Neuronal stem cell (in vitro differentiated cells): ENCODE measurements at regions not wholly inside any gene's neighbourhood (a gene's known extent, or its start where the extent isn't known, plus 50 kb on each side); places are given as distances from the start of the nearest gene placed in this dataset.

ENCODE experiments used
- DNase-seq: peaks from one replicate; pipeline ENCODE4 v3.0.0-alpha.2; 2013; ENCODE audit warnings: low spot score
- H2AFZ ChIP-seq: one replicate; pipeline ENCODE4 v1.6.1; 2013; ENCODE audit warnings: mild to moderate bottlenecking, low read length, inconsistent platforms
- H2AK5ac ChIP-seq: 2 replicates; pipeline ENCODE4 v1.6.1; 2013; ENCODE audit warnings: low read depth, mild to moderate bottlenecking, inconsistent platforms, low read length, moderate library complexity, mixed read lengths
- H2BK120ac ChIP-seq: 2 replicates; pipeline ENCODE4 v1.6.1; 2013; ENCODE audit warnings: low read depth, mild to moderate bottlenecking, inconsistent platforms, low read length, moderate library complexity, mixed read lengths
- H2BK12ac ChIP-seq: one replicate; pipeline ENCODE4 v1.6.1; 2013; ENCODE audit warnings: low read length, inconsistent platforms
- H2BK15ac ChIP-seq: 2 replicates; pipeline ENCODE4 v1.6.1; 2013; ENCODE audit warnings: mild to moderate bottlenecking, low read length, inconsistent platforms, mixed read lengths
- H2BK5ac ChIP-seq: one replicate; pipeline ENCODE4 v1.6.1; 2013; ENCODE audit warnings: inconsistent platforms, mild to moderate bottlenecking, low read length, moderate library complexity
- H3K14ac ChIP-seq: one replicate; pipeline ENCODE4 v1.6.1; 2013; ENCODE audit warnings: low read length, inconsistent platforms
- H3K18ac ChIP-seq: 2 replicates; pipeline ENCODE4 v1.6.1; 2013; ENCODE audit warnings: low read length, inconsistent platforms
- H3K23ac ChIP-seq: 2 replicates; pipeline ENCODE4 v1.6.1; 2013; ENCODE audit warnings: low read depth, mild to moderate bottlenecking, mixed read lengths, low read length, inconsistent platforms; ENCODE audit not compliant: poor library complexity
- H3K27ac ChIP-seq: replicated peaks from 3 replicates; pipeline ENCODE4 v1.5.1; 2013; ENCODE audit warnings: low read length, inconsistent platforms
- H3K27me3 ChIP-seq, 3 experiments: 2 replicates each; pipeline ENCODE4 v1.6.1; 2013; ENCODE audit warnings: low read length in 3 of 3, mild to moderate bottlenecking in 2 of 3, inconsistent platforms in 1 of 3, low read depth in 1 of 3, mixed read lengths in 1 of 3, moderate library complexity in 1 of 3; ENCODE audit not compliant: control insufficient read depth in 3 of 3, insufficient read depth in 3 of 3
- H3K36me3 ChIP-seq, 2 donors: replicated peaks in 1 of 2; 2 replicates each; pipeline ENCODE4 v1.6.1; 2013; ENCODE audit warnings: low read length in 2 of 2; ENCODE audit not compliant: control insufficient read depth in 2 of 2, insufficient read depth in 2 of 2
- H3K4ac ChIP-seq: 2 replicates; pipeline ENCODE4 v1.6.1; 2013; ENCODE audit warnings: inconsistent platforms, mild to moderate bottlenecking, low read length, moderate library complexity
- H3K4me1 ChIP-seq, 2 donors: 1 replicate in 1 of 2; 2 replicates in 1 of 2; pipeline ENCODE4 v1.6.1; 2013; ENCODE audit warnings: low read length in 2 of 2, low read depth in 1 of 2; ENCODE audit not compliant: control insufficient read depth in 2 of 2, insufficient read depth in 1 of 2
- H3K4me2 ChIP-seq: one replicate; pipeline ENCODE4 v1.6.1; 2013; ENCODE audit warnings: mild to moderate bottlenecking, low read length, inconsistent platforms; ENCODE audit not compliant: insufficient read depth, poor library complexity, severe bottlenecking
- H3K4me3 ChIP-seq, 2 donors: 2 replicates each; pipeline ENCODE4 v1.5.1; 2013; ENCODE audit warnings: low read length in 2 of 2, mild to moderate bottlenecking in 2 of 2, inconsistent platforms in 1 of 2, moderate library complexity in 1 of 2
- H3K79me1 ChIP-seq: one replicate; pipeline ENCODE4 v1.6.1; 2013; ENCODE audit warnings: low read depth, mild to moderate bottlenecking, inconsistent platforms, low read length, moderate library complexity
- H3K9ac ChIP-seq: one replicate; pipeline ENCODE4 v1.6.1; 2013; ENCODE audit warnings: mild to moderate bottlenecking, low read depth, low read length, inconsistent platforms; ENCODE audit not compliant: poor library complexity
- H3K9me3 ChIP-seq, 2 donors: replicated peaks in 1 of 2; 2 replicates each; pipeline versions ENCODE3 to v1.6.1; 2013; ENCODE audit warnings: low read length in 2 of 2, mild to moderate bottlenecking in 2 of 2, inconsistent platforms in 1 of 2, low read depth in 1 of 2, mixed read lengths in 1 of 2, moderate library complexity in 1 of 2; ENCODE audit not compliant: control insufficient read depth in 2 of 2, insufficient read depth in 1 of 2
- H4K8ac ChIP-seq: one replicate; pipeline ENCODE4 v1.6.1; 2013; ENCODE audit warnings: low read depth, mild to moderate bottlenecking, inconsistent platforms, low read length, moderate library complexity
- H4K91ac ChIP-seq: one replicate; pipeline ENCODE4 v1.6.1; 2013; ENCODE audit warnings: low read length, low read depth, mild to moderate bottlenecking, inconsistent platforms; ENCODE audit not compliant: poor library complexity
- WGBS, 2 donors: extraction: QIAGEN DNeasy Blood & Tissue Kit; methylation state at CpG; one replicate each; pipeline ENCODE4 v1.1.7; 2013; ENCODE audit warnings: missing lambda C conversion rate in 2 of 2, mixed read lengths in 1 of 2; ENCODE audit not compliant: insufficient read length in 2 of 2, insufficient replicate concordance in 1 of 2; ENCODE audit errors: extremely low coverage in 2 of 2; 5-methylcytosine and 5-hydroxymethylcytosine counted together

- WGBS, 2 donors: no CpG with 5 or more reads among the region's 2 CpGs
Measured at GRCh38 chr11:27604416-27604815, 95.8 kb downstream of the BDNF start.

GRCh38 chr11:27603376-27603990 lies 96.8 kb downstream of the BDNF start:
- Histone ChIP-seq H4K8ac (no peak overlapping the region), H3K23ac (no peak overlapping the region), H2BK120ac (no peak overlapping the region), H3K4me1 (peaks cover 0 to 2% of the 10 kb centered on the region in 2 donors), H3K9me3 (no peaks in the 10 kb centered on the region), H4K91ac (no peak overlapping the region), H3K9ac (no peak overlapping the region), H3K27ac (no peak overlapping the region), H2BK15ac (no peak overlapping the region), H3K27me3 (no peaks in the 10 kb centered on the region), H2BK5ac (no peak overlapping the region), H3K4me2 (no peak overlapping the region), H2AFZ (no peak overlapping the region), H2AK5ac (no peak overlapping the region), H3K4me3 (no peak overlapping the region), H3K4ac (no peak overlapping the region), H3K79me1 (no peaks in the 10 kb centered on the region), H2BK12ac (no peak overlapping the region), H3K36me3 (no peaks in the 10 kb centered on the region), H3K18ac (no peak overlapping the region), H3K14ac (no peak overlapping the region)
- DNase-seq: no peak
- WGBS, 2 donors: no CpG with 5 or more reads among the region's 6 CpGs

More at GRCh38 chr11:27604416-27604815, 95.8 kb downstream of the BDNF start:
- no peak overlapping the region for H3K14ac ChIP-seq
- H3K4me2 ChIP-seq: no peak overlapping the region
- H2AK5ac ChIP-seq: no peak overlapping the region
- H3K4me3 ChIP-seq: no peak overlapping the region
- H3K4ac ChIP-seq: no peak overlapping the region
- no peak overlapping the region for H3K23ac ChIP-seq
- no peak overlapping the region for H2BK5ac ChIP-seq
- H3K4me1 ChIP-seq: peaks cover 0 to 2% of the 10 kb centered on the region in 2 donors
- no peak for DNase-seq
- H3K27me3 ChIP-seq: no peaks in the 10 kb centered on the region
- no peaks in the 10 kb centered on the region for H3K36me3 ChIP-seq
- H3K9ac ChIP-seq: no peak overlapping the region
- no peak overlapping the region for H4K91ac ChIP-seq
- H3K79me1 ChIP-seq: no peaks in the 10 kb centered on the region
- H4K8ac ChIP-seq: no peak overlapping the region
- no peak overlapping the region for H2BK12ac ChIP-seq
- no peak overlapping the region for H2AFZ ChIP-seq
- H3K18ac ChIP-seq: no peak overlapping the region
- H3K27ac ChIP-seq: no peak overlapping the region
- H2BK120ac ChIP-seq: no peak overlapping the region
- no peak overlapping the region for H2BK15ac ChIP-seq
- no peaks in the 10 kb centered on the region for H3K9me3 ChIP-seq

GRCh38 chr11:27600656-27601055 lies 94.1 kb upstream of the LIN7C start:
- WGBS, 2 donors: no CpG with 5 or more reads among the region's 3 CpGs

GRCh38 chr11:27599217-27599616 lies 92.6 kb upstream of the LIN7C start:
- Histone ChIP-seq H2AK5ac (no peak overlapping the region), H3K18ac (no peak overlapping the region), H4K8ac (no peak overlapping the region), H3K23ac (no peak overlapping the region), H3K36me3 (no peaks in the 10 kb centered on the region), H3K4me3 (no peak overlapping the region), H3K27me3 (no peaks in the 10 kb centered on the region), H2BK12ac (no peak overlapping the region), H2BK120ac (no peak overlapping the region), H3K27ac (no peak overlapping the region), H3K9ac (no peak overlapping the region), H3K4me1 (peaks cover 0 to 2% of the 10 kb centered on the region in 2 donors), H4K91ac (no peak overlapping the region), H3K79me1 (no peaks in the 10 kb centered on the region), H2BK5ac (no peak overlapping the region), H3K14ac (no peak overlapping the region), H2AFZ (no peak overlapping the region), H3K9me3 (no peaks in the 10 kb centered on the region), H3K4me2 (no peak overlapping the region), H2BK15ac (no peak overlapping the region), H3K4ac (no peak overlapping the region)
- DNase-seq: no peak
- no CpG with 5 or more reads among the region's 1 CpG for WGBS, 2 donors

More at GRCh38 chr11:27600656-27601055, 94.1 kb upstream of the LIN7C start:
- H2AK5ac ChIP-seq: no peak overlapping the region
- H3K4me3 ChIP-seq: no peak overlapping the region
- H3K14ac ChIP-seq: no peak overlapping the region
- no peak overlapping the region for H2BK5ac ChIP-seq
- DNase-seq: no peak
- H2BK15ac ChIP-seq: no peak overlapping the region
- H3K9me3 ChIP-seq: no peaks in the 10 kb centered on the region
- H3K9ac ChIP-seq: no peak overlapping the region
- H4K91ac ChIP-seq: no peak overlapping the region
- no peak overlapping the region for H2BK120ac ChIP-seq
- no peak overlapping the region for H3K23ac ChIP-seq
- no peak overlapping the region for H3K4me2 ChIP-seq
- H2AFZ ChIP-seq: no peak overlapping the region
- no peaks in the 10 kb centered on the region for H3K36me3 ChIP-seq
- H3K18ac ChIP-seq: no peak overlapping the region
- H3K27ac ChIP-seq: no peak overlapping the region
- peaks cover 0 to 2% of the 10 kb centered on the region in 2 donors for H3K4me1 ChIP-seq
- H3K79me1 ChIP-seq: no peaks in the 10 kb centered on the region
- no peaks in the 10 kb centered on the region for H3K27me3 ChIP-seq
- H2BK12ac ChIP-seq: no peak overlapping the region
- no peak overlapping the region for H4K8ac ChIP-seq
- no peak overlapping the region for H3K4ac ChIP-seq
